Natural killer cell (primary cell): ENCODE measurements at regions not wholly inside any gene's neighbourhood (a gene's known extent, or its start where the extent isn't known, plus 50 kb on each side); places are given as distances from the start of the nearest gene placed in this dataset.

Experiments used
- ATAC-seq, 3 donors: fragments of 150-1000 bp in 2 of 3; fragments of 200-7000 bp in 1 of 3; cut with Tn5 transposase; 1 replicate in 1 of 3; 2 replicates in 2 of 3; pipeline ENCODE4 v1.10.0; 2021; ENCODE audit warnings: mild to moderate bottlenecking in 2 of 3, moderate library complexity in 2 of 3
- DNase-seq, 2 donors: peaks; one replicate each; pipeline versions ENCODE4 v3.0.0 to v3.0.0-alpha.2; 2013 to 2021; ENCODE audit warnings: mixed read lengths in 1 of 2
- H3K27ac ChIP-seq: one replicate; pipeline ENCODE4 v1.5.1; 2013; ENCODE audit warnings: mild to moderate bottlenecking, low read length
- H3K27me3 ChIP-seq: one replicate; pipeline ENCODE4 v1.6.1; 2013; ENCODE audit warnings: low read length; ENCODE audit not compliant: control insufficient read depth, insufficient read depth
- H3K36me3 ChIP-seq: one replicate; pipeline ENCODE4 v1.6.1; 2013; ENCODE audit warnings: low read length; ENCODE audit not compliant: control insufficient read depth, insufficient read depth
- H3K4me1 ChIP-seq: one replicate; pipeline ENCODE4 v1.6.1; 2013; ENCODE audit warnings: low read length; ENCODE audit not compliant: control insufficient read depth, insufficient read depth
- H3K4me3 ChIP-seq: one replicate; pipeline ENCODE4 v1.5.1; 2013; ENCODE audit warnings: low read length
- H3K9me3 ChIP-seq: one replicate; pipeline ENCODE4 v1.6.1; 2013; ENCODE audit warnings: low read length; ENCODE audit not compliant: control insufficient read depth, insufficient read depth
- H3K27ac Mint-ChIP-seq, 2 donors: one replicate each; pipeline ENCODE4 v1.8.0; 2022; ENCODE audit warnings: mild to moderate bottlenecking in 2 of 2, mixed read lengths in 2 of 2, moderate library complexity in 1 of 2
- H3K27me3 Mint-ChIP-seq, 2 donors: one replicate each; pipeline ENCODE4 v1.8.0; 2022; ENCODE audit warnings: low read depth in 2 of 2, mixed read lengths in 2 of 2
- H3K36me3 Mint-ChIP-seq: one replicate; pipeline ENCODE4 v1.8.0; 2022; ENCODE audit warnings: mixed read lengths
- H3K4me1 Mint-ChIP-seq, 2 donors: one replicate each; pipeline ENCODE4 v1.8.0; 2022; ENCODE audit warnings: mixed read lengths in 2 of 2
- H3K4me3 Mint-ChIP-seq: one replicate; pipeline ENCODE4 v1.8.0; 2022; ENCODE audit warnings: mild to moderate bottlenecking, moderate library complexity, mixed read lengths
- H3K9me3 Mint-ChIP-seq, 2 donors: one replicate each; pipeline ENCODE4 v1.8.0; 2022; ENCODE audit warnings: mixed read lengths in 2 of 2
- WGBS: methylation state at CpG from one replicate; pipeline ENCODE4 v1.1.7; 2013; ENCODE audit warnings: missing lambda C conversion rate; ENCODE audit not compliant: insufficient coverage; 5-methylcytosine and 5-hydroxymethylcytosine counted together
- intact Hi-C: fragments of 100-400 bp; cut with micrococcal nuclease; formaldehyde crosslinking; loops from one replicate; pipeline ENCODE4 v1.14.2; 2022
- TF ChIP-seq, protein P1 (sequence below): fragments of 200-600 bp; IDR thresholded peaks from one replicate; pipeline ENCODE4 v1.8.0; 2022; ENCODE audit warnings: antibody characterized with exemption

DNA sequence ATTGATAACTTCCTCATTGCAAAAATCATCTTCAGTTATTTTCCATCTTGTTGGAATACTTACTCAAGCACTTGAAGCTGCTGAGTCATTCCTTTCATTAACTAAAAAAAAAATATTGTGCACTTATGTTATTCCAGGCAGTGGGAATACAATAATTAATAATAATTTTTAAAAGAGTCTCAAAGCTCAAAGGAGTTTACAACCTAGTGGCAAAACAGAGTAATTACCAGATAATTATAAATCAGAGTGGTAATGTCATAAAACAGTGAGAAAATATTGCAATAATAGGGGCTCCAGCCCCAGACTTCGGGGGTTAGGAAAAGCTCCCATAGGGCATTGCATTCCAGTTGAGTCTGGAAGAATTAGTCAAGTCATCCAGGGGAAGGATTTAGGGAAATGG lies 79.6 kb downstream of the DDX53 start:
- Mint-ChIP-seq H3K27me3 (no peaks in the 10 kb centered on the region), H3K36me3 (no peaks in the 10 kb centered on the region), H3K4me3 (no peak overlapping the region), H3K27ac (no peak overlapping the region), H3K9me3 (peaks cover 0 to 3% of the 10 kb centered on the region in 2 donors), H3K4me1 (no peaks in the 10 kb centered on the region)
- WGBS, result 88% methylated on average over 1 of the region's 1 CpG
- H3K27me3 ChIP-seq, result no peaks in the 10 kb centered on the region
- no peaks in the 10 kb centered on the region for H3K9me3 ChIP-seq
- TF ChIP-seq, protein P1, sequence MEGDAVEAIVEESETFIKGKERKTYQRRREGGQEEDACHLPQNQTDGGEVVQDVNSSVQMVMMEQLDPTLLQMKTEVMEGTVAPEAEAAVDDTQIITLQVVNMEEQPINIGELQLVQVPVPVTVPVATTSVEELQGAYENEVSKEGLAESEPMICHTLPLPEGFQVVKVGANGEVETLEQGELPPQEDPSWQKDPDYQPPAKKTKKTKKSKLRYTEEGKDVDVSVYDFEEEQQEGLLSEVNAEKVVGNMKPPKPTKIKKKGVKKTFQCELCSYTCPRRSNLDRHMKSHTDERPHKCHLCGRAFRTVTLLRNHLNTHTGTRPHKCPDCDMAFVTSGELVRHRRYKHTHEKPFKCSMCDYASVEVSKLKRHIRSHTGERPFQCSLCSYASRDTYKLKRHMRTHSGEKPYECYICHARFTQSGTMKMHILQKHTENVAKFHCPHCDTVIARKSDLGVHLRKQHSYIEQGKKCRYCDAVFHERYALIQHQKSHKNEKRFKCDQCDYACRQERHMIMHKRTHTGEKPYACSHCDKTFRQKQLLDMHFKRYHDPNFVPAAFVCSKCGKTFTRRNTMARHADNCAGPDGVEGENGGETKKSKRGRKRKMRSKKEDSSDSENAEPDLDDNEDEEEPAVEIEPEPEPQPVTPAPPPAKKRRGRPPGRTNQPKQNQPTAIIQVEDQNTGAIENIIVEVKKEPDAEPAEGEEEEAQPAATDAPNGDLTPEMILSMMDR, result no peak
- no peaks in the 10 kb centered on the region for H3K4me1 ChIP-seq
- no peak overlapping the region for H3K27ac ChIP-seq
- intact Hi-C loops, result no loop called here
- no peak for ATAC-seq
- no peaks in the 10 kb centered on the region for H3K36me3 ChIP-seq
- DNase-seq, result no peak
- H3K4me3 ChIP-seq, result no peak overlapping the region

DNA sequence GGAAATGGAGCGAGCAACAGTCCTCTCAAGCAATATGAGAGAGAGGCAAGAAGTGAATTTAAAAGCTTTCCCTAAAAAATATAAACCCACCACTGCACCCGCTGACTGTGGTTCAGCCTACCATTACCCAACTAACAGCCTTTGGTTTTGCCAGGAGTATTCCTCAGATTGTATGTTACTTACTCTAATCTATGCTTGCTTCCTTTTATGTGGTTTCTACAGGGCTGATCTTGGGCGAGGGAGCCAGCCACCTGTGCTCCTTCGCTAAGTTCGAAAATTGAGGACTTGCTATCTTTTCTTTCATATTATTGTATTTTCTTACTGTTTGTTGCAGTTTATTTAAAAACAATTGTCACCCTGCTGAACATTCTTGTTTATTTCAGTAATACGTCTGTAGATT lies 101.1 kb downstream of the DDX53 start:
- intact Hi-C loops, result no loop called here
- Mint-ChIP-seq H3K4me3 (no peak overlapping the region), H3K27ac (no peak overlapping the region), H3K36me3 (no peaks in the 10 kb centered on the region), H3K4me1 (no peaks in the 10 kb centered on the region), H3K9me3 (peaks cover 1 to 3% of the 10 kb centered on the region in 2 donors), H3K27me3 (no peaks in the 10 kb centered on the region)
- no peaks in the 10 kb centered on the region for H3K4me1 ChIP-seq
- no peak for ATAC-seq
- H3K4me3 ChIP-seq, result no peak overlapping the region
- no peaks in the 10 kb centered on the region for H3K9me3 ChIP-seq
- no peaks in the 10 kb centered on the region for H3K36me3 ChIP-seq
- TF ChIP-seq, protein P1, result no peak
- no peak overlapping the region for H3K27ac ChIP-seq
- no peaks in the 10 kb centered on the region for H3K27me3 ChIP-seq
- 86% methylated on average over 1 of the region's 6 CpGs for WGBS
- DNase-seq, result no peak

DNA sequence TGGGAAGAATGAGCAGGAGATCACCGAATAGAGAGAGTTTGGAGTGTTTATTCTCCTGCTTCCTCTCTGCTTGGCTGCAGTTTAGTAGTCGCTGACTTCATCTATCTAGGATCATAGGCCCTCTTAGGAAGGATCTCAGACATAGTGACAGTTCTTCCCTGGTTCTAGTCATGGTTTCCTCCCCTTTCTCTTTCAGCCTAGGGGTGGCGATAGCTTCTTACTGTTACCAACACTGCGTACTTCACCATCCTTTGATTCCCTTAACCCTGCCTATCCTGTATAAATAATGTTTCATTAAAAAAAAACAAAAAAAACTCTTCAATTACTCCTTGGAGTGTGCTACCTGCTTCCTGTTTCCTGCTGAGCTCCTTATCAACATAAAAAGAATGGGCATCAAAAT lies 103.8 kb downstream of the DDX53 start:
- Histone ChIP-seq H3K9me3 (no peaks in the 10 kb centered on the region), H3K4me3 (no peak overlapping the region), H3K27me3 (no peaks in the 10 kb centered on the region), H3K27ac (no peak overlapping the region), H3K4me1 (no peaks in the 10 kb centered on the region), H3K36me3 (no peaks in the 10 kb centered on the region)
- ATAC-seq (no peak), DNase-seq (no peak)
- H3K27me3 Mint-ChIP-seq, result no peaks in the 10 kb centered on the region
- intact Hi-C loops, result no loop called here
- no peak overlapping the region for H3K27ac Mint-ChIP-seq
- TF ChIP-seq, protein P1, result no peak
- H3K4me1 Mint-ChIP-seq, result no peaks in the 10 kb centered on the region
- 83% methylated on average over 2 of the region's 4 CpGs for WGBS
- peaks cover 3% of the 10 kb centered on the region in 2 donors for H3K9me3 Mint-ChIP-seq
- no peaks in the 10 kb centered on the region for H3K36me3 Mint-ChIP-seq
- no peak overlapping the region for H3K4me3 Mint-ChIP-seq

DNA sequence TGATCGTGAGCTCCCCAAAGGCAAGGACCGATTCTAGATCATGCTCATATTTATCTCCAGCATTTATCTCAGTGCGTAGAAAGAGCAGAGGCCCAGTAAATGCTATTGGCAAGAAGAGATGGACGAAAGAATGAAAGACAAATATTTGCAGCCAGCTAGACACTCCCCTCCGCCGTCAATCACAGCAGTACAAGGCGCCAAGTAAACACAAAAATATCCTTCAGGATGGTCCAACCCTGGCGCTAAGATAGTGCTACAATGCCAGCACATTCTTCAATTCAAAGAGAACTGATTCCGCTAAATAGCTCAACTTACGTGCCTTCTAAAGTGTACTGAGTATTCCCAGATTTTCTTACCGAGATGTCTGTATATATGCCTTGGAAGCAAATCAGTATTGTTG lies 114.5 kb downstream of the DDX53 start:
- Histone ChIP-seq H3K4me1 (no peaks in the 10 kb centered on the region), H3K36me3 (no peaks in the 10 kb centered on the region), H3K4me3 (no peak overlapping the region), H3K27me3 (no peaks in the 10 kb centered on the region), H3K27ac (no peak overlapping the region), H3K9me3 (no peaks in the 10 kb centered on the region)
- H3K27me3 Mint-ChIP-seq, result no peaks in the 10 kb centered on the region
- ATAC-seq (no peak), DNase-seq (no peak)
- no peaks in the 10 kb centered on the region for H3K36me3 Mint-ChIP-seq
- intact Hi-C loops, result no loop called here
- 89% methylated on average over 8 of the region's 11 CpGs for WGBS
- TF ChIP-seq, protein P1, result no peak
- peaks cover 0 to 4% of the 10 kb centered on the region in 2 donors for H3K9me3 Mint-ChIP-seq
- H3K4me3 Mint-ChIP-seq, result no peak overlapping the region
- H3K4me1 Mint-ChIP-seq, result no peaks in the 10 kb centered on the region
- no peak overlapping the region for H3K27ac Mint-ChIP-seq
